ENCODE measurements at regions not wholly inside any gene's neighbourhood (a gene's known extent, or its start where the extent isn't known, plus 50 kb on each side); places are given as distances from the start of the nearest gene placed in this dataset.
"Not testable (repeated sequence)": the region's sequence is repeated elsewhere in the genome, so short reads cannot be mapped to it uniquely, and the experiment has no call there.

DNA sequence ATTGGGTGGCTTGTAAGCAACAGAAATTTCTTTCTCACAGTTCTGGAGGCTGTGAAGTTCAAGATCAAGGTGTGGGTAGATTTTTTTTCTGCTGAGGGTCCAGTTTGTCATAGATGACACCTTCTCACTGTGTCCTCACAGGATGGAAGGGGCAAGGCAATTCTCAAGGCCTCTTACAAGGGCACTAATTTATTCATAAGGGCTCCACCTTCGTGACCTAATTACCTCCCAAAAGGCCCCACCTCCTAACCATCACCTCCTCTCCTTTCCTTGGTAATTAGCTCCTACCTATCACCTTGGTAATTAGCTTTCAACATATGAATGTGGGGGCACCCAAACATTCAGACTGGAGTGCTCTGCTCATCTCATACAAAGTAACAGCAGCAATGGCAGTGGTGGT lies 92.3 kb upstream of the CD44 start:
- no peak for DNase-seq (ENCODE audit: low read depth)

DNA sequence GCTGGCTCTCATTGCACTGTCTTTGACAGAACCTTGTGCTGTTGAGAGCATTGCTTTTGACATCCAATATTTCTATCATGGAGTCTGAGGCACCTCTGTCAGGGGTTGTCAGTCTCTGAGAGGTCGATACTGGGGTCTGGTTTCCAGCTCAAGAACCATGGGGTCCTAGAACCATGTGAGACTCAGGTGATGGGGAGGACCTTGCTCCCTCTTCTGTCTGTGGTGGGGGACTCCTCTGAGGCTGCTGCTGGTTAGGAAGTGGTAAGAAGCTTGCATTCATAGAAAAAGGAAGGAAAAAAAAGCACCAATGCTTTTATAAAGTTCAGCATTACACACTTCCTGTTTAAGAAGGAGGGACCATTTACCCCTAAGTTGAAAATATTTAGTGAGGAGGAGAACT lies 91.8 kb upstream of the CD44 start:
- peak; percentile 30 for DNase-seq (ENCODE audit: low read depth)

GRCh38 chr11:35047769-35048168 lies 91.2 kb upstream of the CD44 start:
- no peak for DNase-seq (ENCODE audit: low read depth)

- DNase-seq (ENCODE audit: low read depth), result not testable (repeated sequence)
These were observed 90.6 kb upstream of the CD44 start for GRCh38 chr11:35048346-35048745.

DNA sequence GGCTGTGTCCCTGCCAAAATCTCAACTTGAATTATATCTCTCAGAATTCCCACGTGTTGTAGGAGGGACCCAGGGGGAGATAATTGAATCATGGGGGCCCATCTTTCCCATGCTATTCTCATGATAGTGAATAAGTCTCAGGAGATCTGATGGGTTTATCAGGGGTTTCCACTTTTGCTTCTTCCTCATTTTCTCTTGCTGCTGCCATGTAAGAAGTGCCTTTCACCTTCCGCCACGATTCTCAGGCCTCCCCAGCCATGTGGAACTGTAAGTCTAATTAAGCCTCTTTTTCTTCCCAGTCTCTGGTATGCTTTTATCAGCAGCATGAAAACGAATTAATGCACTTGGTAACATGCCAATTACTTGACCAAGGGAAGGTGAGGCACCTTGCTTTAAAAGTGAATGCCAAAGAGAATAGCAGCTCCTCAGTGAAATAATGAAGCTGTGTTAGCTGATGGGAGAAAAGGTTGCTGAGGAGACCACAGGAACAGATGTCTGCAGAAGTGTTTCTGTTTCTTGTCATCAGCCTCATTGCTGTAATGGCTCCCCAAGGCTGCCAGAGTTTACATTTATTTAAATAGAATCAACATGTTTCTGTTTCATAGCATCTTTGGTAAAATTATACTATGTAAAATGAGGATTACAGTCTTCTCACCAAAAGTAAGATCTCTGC lies 89.0 kb upstream of the CD44 start:
- no peak for DNase-seq (ENCODE audit: low read depth)

GRCh38 chr11:35050541-35050995 lies 88.4 kb upstream of the CD44 start:
- no peak for DNase-seq (ENCODE audit: low read depth)

DNA sequence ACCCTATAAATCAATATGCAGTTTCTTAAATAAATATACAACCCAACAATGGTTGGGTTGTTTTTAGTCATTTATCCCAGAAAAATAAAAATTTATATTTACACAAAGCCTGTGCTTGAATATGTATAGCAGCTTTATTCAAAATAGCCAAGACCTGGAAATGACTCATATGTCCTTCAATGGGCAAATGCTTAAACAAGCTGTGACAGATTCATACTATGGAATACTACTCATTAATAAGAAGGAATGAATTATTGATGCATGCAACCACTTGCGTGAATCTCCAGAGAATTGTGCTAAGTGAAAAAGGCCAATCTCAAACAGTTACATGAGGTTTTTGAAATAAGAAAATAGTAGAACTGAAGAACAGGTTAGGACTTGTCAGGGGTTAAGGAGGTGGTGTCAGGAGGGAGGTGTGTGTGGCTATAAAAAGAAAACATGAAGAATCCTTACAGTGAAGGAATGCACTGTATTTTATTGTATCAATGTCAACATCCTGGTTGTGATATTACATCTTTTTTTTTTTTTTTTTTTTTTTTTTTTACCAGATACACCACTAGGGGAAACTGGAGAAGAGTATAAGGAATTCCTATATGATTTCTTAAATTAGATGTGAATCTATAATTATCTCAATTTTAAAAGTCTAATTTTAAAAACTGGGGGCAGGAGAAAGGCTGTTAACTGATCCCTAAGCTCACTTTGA lies 82.4 kb upstream of the CD44 start:
- no peak for DNase-seq (ENCODE audit: low read depth)

GRCh38 chr11:35057926-35058668 lies 80.9 kb upstream of the CD44 start:
- DNase-seq (ENCODE audit: low read depth), result no peak

GRCh38 chr11:35058669-35059434 lies 80.1 kb upstream of the CD44 start:
- DNase-seq (ENCODE audit: low read depth), result no peak

GRCh38 chr11:35061516-35062440 lies 77.2 kb upstream of the CD44 start:
- no peak for DNase-seq (ENCODE audit: low read depth)

GRCh38 chr11:35063488-35063931 lies 75.5 kb upstream of the CD44 start:
- no peak for DNase-seq (ENCODE audit: low read depth)

- DNase-seq (ENCODE audit: low read depth), result no peak
These were observed 74.7 kb upstream of the CD44 start for GRCh38 chr11:35064114-35064800.

GRCh38 chr11:35065566-35065965 lies 73.4 kb upstream of the CD44 start:
- no peak for DNase-seq (ENCODE audit: low read depth)

DNA sequence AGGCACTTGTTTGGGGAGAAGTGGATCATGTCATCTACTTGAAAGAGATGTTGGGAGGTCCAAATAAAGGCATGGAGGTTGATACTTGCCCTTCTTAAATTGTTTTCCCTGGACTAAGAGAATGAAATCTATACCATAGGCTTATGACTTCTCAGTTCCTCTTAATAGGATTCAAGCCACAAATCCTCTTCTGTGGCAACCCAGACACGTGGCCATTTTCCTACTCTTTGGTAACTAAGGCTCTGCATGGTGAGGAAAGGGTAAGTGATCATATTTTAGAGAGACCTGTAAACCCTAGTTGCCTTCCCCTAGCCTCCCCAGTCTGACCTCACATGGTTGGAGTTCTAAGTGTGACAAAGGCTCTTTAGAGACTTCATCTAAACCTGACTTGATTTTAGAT lies 72.9 kb upstream of the CD44 start:
- no peak for DNase-seq (ENCODE audit: low read depth)

DNA sequence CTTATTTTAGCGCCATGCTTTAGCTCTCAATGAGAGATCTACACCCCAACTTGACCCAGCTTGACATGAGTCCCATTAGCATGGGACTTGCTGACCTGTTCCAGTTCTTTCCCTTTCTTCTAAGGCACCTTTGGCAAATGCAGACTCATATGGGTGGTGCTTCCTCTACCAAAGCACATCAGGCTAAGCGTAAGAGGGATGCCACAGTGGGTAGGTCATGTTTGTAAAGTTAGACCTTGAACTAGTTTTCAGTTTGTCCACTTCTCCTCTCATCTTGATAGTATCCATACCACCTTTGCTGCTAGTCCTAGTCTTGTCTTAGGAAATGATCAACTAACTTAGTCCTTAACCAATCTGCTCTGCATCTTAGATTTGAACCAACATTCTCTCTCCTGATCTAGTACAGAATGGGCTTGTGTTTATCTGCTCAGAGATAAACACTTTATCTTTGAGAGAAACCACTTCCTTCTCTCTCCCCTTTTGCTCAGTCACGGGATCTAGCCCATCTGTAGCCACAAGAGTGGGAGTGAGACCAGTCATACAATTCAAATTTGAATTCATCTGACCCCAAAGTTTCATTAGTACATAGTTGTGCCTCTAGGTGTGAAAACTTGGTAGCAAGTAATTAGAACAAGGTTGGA lies 72.1 kb upstream of the CD44 start:
- no peak for DNase-seq (ENCODE audit: low read depth)

DNA sequence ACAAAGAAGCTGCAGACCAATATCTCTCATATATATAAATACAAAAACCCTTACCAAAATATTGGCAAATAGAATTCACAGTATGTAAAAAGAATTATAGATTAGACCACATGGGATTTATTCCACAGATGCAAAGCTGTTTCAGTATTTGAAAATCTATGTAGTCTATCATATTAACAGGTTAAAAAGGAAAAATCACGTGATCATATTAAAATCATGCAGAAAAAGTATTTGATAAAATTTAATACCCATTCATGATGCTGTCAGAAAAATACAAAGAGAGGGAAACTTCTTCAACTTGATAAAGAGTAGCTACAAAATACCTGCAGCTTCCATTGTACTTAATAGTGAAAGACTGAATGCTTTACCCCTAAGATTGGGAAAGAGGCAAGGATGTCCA lies 67.2 kb upstream of the CD44 start:
- no peak for DNase-seq (ENCODE audit: low read depth)

DNA sequence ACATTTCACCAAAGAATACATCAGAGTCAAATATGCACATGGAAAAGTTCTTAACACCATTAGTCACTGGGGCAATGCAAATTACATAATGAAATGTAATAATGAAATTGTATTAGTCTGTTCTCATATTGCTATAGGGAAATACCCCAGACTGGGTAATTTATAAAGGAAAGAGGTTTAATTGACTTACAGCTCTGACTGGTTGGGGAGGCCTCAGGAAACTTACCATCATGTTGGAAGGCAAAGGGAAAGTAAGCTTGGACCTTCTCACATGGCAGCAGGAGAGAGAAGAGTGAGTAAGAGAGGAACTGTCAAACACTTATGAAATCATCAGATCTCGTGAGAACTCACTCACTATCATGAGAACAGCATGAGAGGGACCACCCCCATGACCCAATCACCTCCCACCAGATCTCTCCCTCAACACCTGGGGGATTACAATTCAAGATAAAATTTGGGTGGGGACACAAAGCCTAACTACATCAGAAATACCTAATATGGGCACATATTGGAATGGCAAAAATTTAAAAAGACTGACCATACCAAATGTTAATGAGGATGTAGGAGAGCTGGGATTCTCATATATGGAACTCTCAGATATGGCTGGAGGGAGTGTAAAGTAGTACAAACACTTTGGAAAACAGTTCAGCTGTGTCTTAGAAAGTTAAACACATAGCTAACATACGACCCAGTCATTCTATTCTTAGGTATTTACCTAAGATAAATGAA lies 65.1 kb upstream of the CD44 start:
- DNase-seq (ENCODE audit: low read depth), result no peak

- no peak for DNase-seq (ENCODE audit: low read depth)
These were observed 62.5 kb upstream of the CD44 start for GRCh38 chr11:35076201-35077100.

Data from stimulated activated CD8-positive, alpha-beta memory T cell treated with anti-CD3 and anti-CD28 coated beads, Interleukin-12 subunit alpha, Interleukin-12 subunit beta, amount 100 ng/mL, for 1 hour (primary cell).